Stromal cell of bone marrow (primary cell): ENCODE measurements at regions not wholly inside any gene's neighbourhood (a gene's known extent, or its start where the extent isn't known, plus 50 kb on each side); places are given as distances from the start of the nearest gene placed in this dataset.

Experiments
- DNase-seq: peaks from one replicate; pipeline ENCODE4 v3.0.0-alpha.2; 2012; ENCODE audit warnings: low read depth

GRCh38 chr2:20560011-20560410 lies 90.9 kb downstream of the HS1BP3 start:
- DNase-seq, result no peak

- no peak for DNase-seq
These were observed 89.8 kb downstream of the HS1BP3 start for GRCh38 chr2:20560891-20561636.

GRCh38 chr2:20561637-20562454 lies 89.1 kb downstream of the HS1BP3 start:
- DNase-seq, result no peak

- no peak for DNase-seq
These were observed 88.2 kb downstream of the HS1BP3 start for GRCh38 chr2:20562540-20563225.

GRCh38 chr2:20563251-20563650 lies 87.6 kb downstream of the HS1BP3 start:
- no peak for DNase-seq

- peak; percentile 87 for DNase-seq
These were observed 87.1 kb downstream of the HS1BP3 start for GRCh38 chr2:20563833-20564232.

GRCh38 chr2:20565101-20565622 lies 85.7 kb downstream of the HS1BP3 start:
- DNase-seq, result no peak

GRCh38 chr2:20565623-20566236 lies 85.2 kb downstream of the HS1BP3 start:
- DNase-seq, result no peak

- DNase-seq, result no peak
These were observed 84.6 kb downstream of the HS1BP3 start for GRCh38 chr2:20566331-20566730.

GRCh38 chr2:20567159-20567925 lies 83.6 kb downstream of the HS1BP3 start:
- no peak for DNase-seq
